Inflammatory macrophage (primary cell): ENCODE measurements at regions not wholly inside any gene's neighbourhood (a gene's known extent, or its start where the extent isn't known, plus 50 kb on each side); places are given as distances from the start of the nearest gene placed in this dataset.

Source experiments
- DNase-seq, 2 donors: peaks; one replicate each; pipeline ENCODE4 v3.0.0-alpha.2; 2020 to 2022

DNA sequence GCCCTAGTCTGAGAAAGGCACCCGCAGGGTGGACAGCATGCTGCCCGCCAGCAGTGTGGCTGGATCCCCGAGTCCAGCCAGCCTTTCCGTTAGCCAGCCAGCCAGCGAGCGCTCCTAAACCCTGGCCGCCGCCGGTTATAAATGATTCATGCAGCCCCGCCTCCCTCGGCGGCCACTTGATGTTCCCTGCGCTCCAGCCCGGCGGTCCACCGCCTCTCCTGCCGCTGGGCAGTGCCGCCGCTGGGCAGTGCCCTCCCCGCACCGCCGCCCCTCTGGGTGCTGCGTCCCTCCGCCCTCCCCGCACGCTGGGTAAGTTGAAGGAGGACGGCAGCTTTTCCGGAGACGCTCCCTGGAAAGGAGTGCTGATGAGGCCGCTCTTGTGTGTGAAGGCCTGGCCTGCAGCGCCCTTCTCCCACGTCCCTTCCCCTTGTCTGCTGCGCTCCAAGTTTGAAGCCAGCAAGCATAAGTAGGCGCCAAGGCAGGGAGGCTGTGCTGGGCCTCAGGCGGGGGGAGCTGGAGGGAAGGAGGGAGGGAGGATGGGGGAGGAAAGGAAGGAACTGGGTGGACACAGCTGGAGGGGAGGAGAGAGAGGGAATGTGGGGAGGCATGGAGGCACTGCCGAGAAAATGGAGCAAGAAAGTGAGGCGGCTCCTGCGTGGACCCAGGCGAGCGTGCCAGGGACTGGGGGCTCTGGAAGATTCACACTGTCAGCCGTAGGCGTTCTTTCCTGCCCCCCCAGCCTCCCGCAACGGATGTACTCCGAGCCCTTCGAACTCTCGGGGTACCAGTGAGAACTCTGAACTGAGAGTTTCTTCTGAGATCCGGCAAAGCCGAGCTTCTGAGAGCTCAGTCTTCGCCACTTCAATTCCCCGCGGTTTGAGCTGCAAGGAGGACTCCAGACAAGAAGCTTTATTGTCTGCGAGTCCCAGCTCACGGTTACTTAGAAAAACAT, 131.9 kb downstream of the GLI2 start:
- no peak for DNase-seq

GRCh38 chr2:120868366-120868765, 132.7 kb downstream of the GLI2 start:
- DNase-seq: no peak

- DNase-seq: no peak
Observed at GRCh38 chr2:120869036-120869729, 133.5 kb downstream of the GLI2 start.

DNA sequence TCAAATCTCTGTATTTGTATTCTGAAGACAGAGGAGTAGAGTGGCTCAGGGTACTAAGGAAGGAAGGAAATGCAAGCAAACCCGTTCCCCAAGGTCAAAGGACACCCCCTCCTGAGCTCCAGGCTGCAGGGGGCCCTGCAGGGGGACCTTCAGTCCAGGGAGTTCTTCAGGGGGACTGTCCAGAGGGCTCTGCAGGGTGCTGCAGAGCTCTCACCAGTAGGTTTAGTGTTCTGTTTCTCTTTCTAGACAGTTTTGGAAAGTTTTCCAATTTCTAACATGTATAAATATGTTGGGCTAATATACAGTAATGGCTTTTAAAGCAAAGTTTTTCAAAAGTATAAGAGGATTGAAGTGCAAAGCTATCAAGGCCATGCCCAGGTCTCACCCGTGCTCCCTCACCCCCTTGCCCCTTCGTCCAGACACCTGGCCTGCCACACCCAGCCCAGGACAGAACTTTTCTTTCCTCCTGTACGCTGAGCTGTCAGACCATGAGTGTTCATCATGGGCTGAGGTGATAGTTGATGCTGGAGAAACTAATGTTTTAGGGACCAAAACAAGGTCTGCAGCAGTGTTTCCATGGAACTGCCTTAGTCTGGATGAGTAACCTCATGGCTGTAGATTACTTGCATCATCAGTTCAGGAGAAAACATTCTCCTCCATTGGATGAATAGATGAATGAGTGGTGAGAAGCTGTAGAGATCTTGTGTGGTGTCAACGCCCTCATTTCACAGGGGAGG, 134.2 kb downstream of the GLI2 start:
- DNase-seq: no peak

- DNase-seq: no peak
Observed at GRCh38 chr2:120870467-120870788, 134.8 kb downstream of the GLI2 start.

DNA sequence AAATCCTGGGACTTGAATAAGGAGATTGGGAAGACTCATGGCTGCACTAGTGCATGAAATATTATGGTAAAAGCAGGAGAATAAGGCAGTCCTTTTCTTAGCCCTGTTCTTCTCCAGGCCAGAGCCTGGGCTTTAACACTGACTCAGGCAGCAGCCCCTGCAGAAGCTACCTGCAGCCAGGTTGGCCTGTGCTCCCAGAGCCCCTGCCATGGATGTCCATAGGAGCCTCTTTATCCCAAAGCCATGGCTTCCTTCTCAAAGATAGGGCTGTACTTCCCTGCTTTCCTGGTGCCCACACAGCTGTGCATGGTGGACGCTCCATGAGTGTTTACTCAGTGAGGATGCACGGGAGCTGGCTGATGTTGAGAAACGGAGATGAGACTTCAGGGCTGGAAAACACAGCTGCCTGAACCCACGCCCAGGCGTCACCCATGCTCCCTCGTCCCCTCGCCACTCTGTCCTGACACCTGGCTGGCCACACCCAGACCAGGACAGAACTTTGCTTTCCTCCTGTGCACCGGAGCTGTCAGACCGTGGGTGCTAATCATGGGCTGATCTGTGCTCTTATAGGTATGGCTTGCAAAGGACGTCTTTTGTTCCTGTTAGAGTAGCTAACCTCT, 135.5 kb downstream of the GLI2 start:
- DNase-seq: no peak

GRCh38 chr2:120871881-120872620, 136.4 kb downstream of the GLI2 start:
- DNase-seq: no peak

DNA sequence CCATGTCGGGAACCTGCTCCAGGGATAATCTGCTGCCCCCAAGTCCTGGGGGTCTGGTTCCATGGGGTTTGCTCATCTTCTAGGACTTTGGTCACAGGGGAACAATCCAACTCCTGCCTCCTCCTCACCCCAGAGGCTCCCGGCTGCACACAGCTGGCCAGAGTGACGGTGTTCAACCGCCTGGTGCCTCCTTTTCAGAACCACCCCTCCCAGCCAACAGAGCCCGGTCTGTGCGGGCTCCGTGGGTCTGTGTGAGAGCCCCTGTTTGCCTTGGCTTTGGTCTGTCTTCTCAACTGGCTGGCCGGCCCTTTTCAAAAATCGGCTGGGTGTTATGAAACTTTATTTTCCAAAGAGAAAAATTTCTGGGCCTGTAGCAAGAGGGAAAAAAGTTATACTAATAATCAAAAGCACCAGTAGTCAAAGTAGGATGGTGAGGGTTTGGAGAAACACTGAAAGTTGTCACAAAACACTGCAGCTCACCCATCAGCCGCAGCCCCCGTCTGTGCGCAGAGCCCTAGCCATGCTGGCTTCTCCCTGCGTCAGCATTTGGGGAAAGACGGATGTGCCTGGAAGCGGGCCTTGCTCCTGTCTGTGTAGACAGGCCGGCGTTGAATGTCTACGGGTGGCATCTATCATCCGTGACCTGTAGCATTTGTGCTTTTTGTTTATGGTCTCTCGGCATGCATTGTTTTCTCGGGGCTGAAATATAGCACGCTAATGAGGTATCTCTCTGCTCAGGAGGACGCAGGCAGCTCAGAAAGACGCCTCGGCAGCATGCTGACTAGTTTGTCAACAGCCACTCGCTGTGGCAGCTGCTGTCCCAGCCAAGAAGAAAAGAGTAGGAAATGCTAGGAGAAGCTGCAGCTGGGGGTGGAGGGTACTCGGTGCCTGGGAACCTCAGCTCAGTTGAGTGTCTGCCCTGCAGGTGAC, 138.6 kb downstream of the GLI2 start:
- DNase-seq: no peak

GRCh38 chr2:120874888-120875275, 139.2 kb downstream of the GLI2 start:
- DNase-seq: no peak

- DNase-seq: no peak
Observed at GRCh38 chr2:120875431-120875830, 139.8 kb downstream of the GLI2 start.

GRCh38 chr2:120876526-120877280, 141.0 kb downstream of the GLI2 start:
- DNase-seq: no peak

DNA sequence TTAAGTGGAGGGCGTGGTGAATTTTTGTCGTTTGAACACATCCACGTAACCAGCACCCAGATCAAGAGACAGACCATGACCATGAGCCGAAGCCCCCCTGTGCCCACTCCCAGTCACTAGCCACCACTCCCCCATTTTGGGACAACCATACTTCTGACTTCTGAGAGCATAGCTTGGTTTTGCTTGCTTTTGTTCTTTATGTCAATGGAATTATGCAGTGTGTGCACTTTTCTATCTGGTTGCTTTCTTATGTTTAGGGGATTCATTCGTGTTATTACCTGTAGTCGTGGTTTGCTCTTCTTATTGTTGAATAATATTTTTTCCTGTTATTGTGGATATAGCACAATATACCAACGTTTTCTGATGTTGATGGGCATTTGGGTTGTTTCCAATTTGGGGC, 141.7 kb downstream of the GLI2 start:
- DNase-seq: no peak

DNA sequence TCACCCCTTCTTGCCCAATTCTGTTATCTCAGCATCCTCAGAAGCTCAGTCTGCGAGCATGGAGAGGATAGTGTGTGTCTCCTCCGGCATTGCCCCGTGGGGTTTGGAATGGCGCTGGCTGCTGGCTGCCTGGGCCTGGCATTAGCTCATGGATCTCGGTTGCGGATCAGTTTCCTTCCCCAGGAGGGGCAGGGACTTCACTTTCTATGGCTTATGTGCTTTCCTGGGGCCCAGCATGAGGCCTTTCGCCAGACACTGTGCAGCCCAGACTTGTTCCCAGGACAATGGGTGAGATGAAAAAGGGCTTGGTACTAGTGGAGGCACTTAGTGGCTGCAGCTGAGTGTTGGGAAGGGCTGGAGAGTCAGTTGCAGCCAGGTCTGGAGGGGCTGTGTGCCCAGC, 143.3 kb downstream of the GLI2 start:
- DNase-seq: no peak

GRCh38 chr2:120879431-120880295, 144.0 kb downstream of the GLI2 start:
- no peak for DNase-seq

DNA sequence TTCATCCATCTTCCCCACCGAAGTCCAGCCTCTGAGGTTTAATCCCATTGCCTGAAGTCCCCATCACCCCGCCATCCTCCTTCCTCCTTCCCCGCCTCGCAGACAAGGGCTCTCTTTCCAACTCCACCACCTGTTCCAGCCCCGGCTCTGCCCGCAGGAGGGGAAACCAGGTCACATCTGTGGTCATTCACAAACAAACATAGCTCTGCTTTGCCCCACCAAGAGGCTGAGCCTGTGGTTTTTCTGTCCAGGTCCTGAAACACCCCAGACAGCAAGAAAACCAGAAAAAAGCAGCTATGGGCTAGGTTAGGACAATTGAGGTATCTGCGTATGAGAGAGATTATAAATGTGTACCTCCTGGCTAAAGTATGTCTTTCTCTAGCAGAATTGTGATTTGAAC, 144.7 kb downstream of the GLI2 start:
- no peak for DNase-seq

- no peak for DNase-seq
Observed at GRCh38 chr2:120881981-120882788, 146.5 kb downstream of the GLI2 start.

GRCh38 chr2:120883607-120884440, 148.2 kb downstream of the GLI2 start:
- no peak for DNase-seq
